ENCODE measurements at regions not wholly inside any gene's neighbourhood (a gene's known extent, or its start where the extent isn't known, plus 50 kb on each side); places are given as distances from the start of the nearest gene placed in this dataset.
"Not testable (repeated sequence)": the region's sequence is repeated elsewhere in the genome, so short reads cannot be mapped to it uniquely, and the experiment has no call there.

- H3K4me3 ChIP-seq (ENCODE audit: low read depth, low read length): no peak overlapping the region
- TF ChIP-seq CTCF (IDR thresholded peaks at IDR 0.05; ENCODE audit: low read depth, low read length): no peak
Measured at GRCh38 chr1:238619652-238620051, 728.9 kb upstream of the ZP4 start.

GRCh38 chr1:238611406-238611805 is 720.7 kb upstream of the ZP4 start:
- no peak overlapping the region for H3K4me3 ChIP-seq (ENCODE audit: low read depth, low read length)
- no peak for TF ChIP-seq CTCF (IDR thresholded peaks at IDR 0.05; ENCODE audit: low read depth, low read length)

- TF ChIP-seq CTCF (IDR thresholded peaks at IDR 0.05; ENCODE audit: low read depth, low read length): no peak
Measured at GRCh38 chr1:238608144-238608543, 717.4 kb upstream of the ZP4 start.

GRCh38 chr1:238606896-238607295 is 716.2 kb upstream of the ZP4 start:
- H3K4me3 ChIP-seq (ENCODE audit: low read depth, low read length): no peak overlapping the region
- no peak for TF ChIP-seq CTCF (IDR thresholded peaks at IDR 0.05; ENCODE audit: low read depth, low read length)

More at GRCh38 chr1:238608144-238608543, 717.4 kb upstream of the ZP4 start:
- H3K4me3 ChIP-seq (ENCODE audit: low read depth, low read length): no peak overlapping the region

- no peak for TF ChIP-seq CTCF (IDR thresholded peaks at IDR 0.05; ENCODE audit: low read depth, low read length)
- no peak overlapping the region for H3K4me3 ChIP-seq (ENCODE audit: low read depth, low read length)
Measured at GRCh38 chr1:238606457-238606856, 715.7 kb upstream of the ZP4 start.

- no peak overlapping the region for H3K4me3 ChIP-seq (ENCODE audit: low read depth, low read length)
- no peak for TF ChIP-seq CTCF (IDR thresholded peaks at IDR 0.05; ENCODE audit: low read depth, low read length)
Measured at GRCh38 chr1:238604357-238604756, 713.6 kb upstream of the ZP4 start.

- H3K4me3 ChIP-seq (ENCODE audit: low read depth, low read length): not testable (repeated sequence)
Measured at GRCh38 chr1:238601604-238602003, 710.9 kb upstream of the ZP4 start.

GRCh38 chr1:238596703-238597102 is 706.0 kb upstream of the ZP4 start:
- H3K4me3 ChIP-seq (ENCODE audit: low read depth, low read length): no peak overlapping the region
- TF ChIP-seq CTCF (IDR thresholded peaks at IDR 0.05; ENCODE audit: low read depth, low read length): no peak

All from WI38 (cell line).